ENCODE measurements at regions not wholly inside any gene's neighbourhood (a gene's known extent, or its start where the extent isn't known, plus 50 kb on each side); places are given as distances from the start of the nearest gene placed in this dataset.

- no peak for DNase-seq (ENCODE audit: low read depth)
- TF ChIP-seq CTCF (IDR thresholded peaks at IDR 0.05; ENCODE audit: insufficient read depth, low read length): no peak
- H3K4me3 ChIP-seq (ENCODE audit: low read depth, low read length): no peak overlapping the region
These were observed 144.3 kb downstream of the OR2B2 start for GRCh38 chr6:27767851-27768250.

GRCh38 chr6:27766405-27766804 lies 145.8 kb downstream of the OR2B2 start:
- no peak overlapping the region for H3K4me3 ChIP-seq (ENCODE audit: low read depth, low read length)
- DNase-seq (ENCODE audit: low read depth): no peak
- no peak for TF ChIP-seq CTCF (IDR thresholded peaks at IDR 0.05; ENCODE audit: insufficient read depth, low read length)

GRCh38 chr6:27765028-27765590 lies 147.1 kb downstream of the OR2B2 start:
- no peak for DNase-seq (ENCODE audit: low read depth)
- H3K4me3 ChIP-seq (ENCODE audit: low read depth, low read length): no peak overlapping the region
- no peak for TF ChIP-seq CTCF (IDR thresholded peaks at IDR 0.05; ENCODE audit: insufficient read depth, low read length)

GRCh38 chr6:27761391-27761790 lies 150.8 kb downstream of the OR2B2 start:
- DNase-seq (ENCODE audit: low read depth): peak; percentile 35
- no peak overlapping the region for H3K4me3 ChIP-seq (ENCODE audit: low read depth, low read length)
- TF ChIP-seq CTCF (IDR thresholded peaks at IDR 0.05; ENCODE audit: insufficient read depth, low read length): no peak

- TF ChIP-seq CTCF (IDR thresholded peaks at IDR 0.05; ENCODE audit: insufficient read depth, low read length): no peak
- DNase-seq (ENCODE audit: low read depth): no peak
- no peak overlapping the region for H3K4me3 ChIP-seq (ENCODE audit: low read depth, low read length)
These were observed 151.7 kb downstream of the OR2B2 start for GRCh38 chr6:27760464-27760863.

GRCh38 chr6:27759930-27760329 lies 152.3 kb downstream of the OR2B2 start:
- no peak overlapping the region for H3K4me3 ChIP-seq (ENCODE audit: low read depth, low read length)
- no peak for DNase-seq (ENCODE audit: low read depth)
- no peak for TF ChIP-seq CTCF (IDR thresholded peaks at IDR 0.05; ENCODE audit: insufficient read depth, low read length)

GRCh38 chr6:27758491-27758890 lies 153.7 kb downstream of the OR2B2 start:
- H3K4me3 ChIP-seq (ENCODE audit: low read depth, low read length): no peak overlapping the region
- TF ChIP-seq CTCF (IDR thresholded peaks at IDR 0.05; ENCODE audit: insufficient read depth, low read length): no peak
- DNase-seq (ENCODE audit: low read depth): no peak
